Spleen (tissue), 11 donors: ENCODE measurements at regions not wholly inside any gene's neighbourhood (a gene's known extent, or its start where the extent isn't known, plus 50 kb on each side); places are given as distances from the start of the nearest gene placed in this dataset.

ENCODE experiments used
- DNase-seq: peaks from one replicate; pipeline ENCODE4 v3.0.0-alpha.2; 2020
- H3K27ac ChIP-seq, 8 donors: fragments of 200-600 bp; sonication (generic) in 7 of 8; 1 replicate in 4 of 8; 2 replicates in 4 of 8; pipeline versions ENCODE4 v1.5.0 to v1.8.0; 2016 to 2021; ENCODE audit warnings: inconsistent platforms in 4 of 8, mild to moderate bottlenecking in 4 of 8, moderate library complexity in 1 of 8
- H3K27me3 ChIP-seq, 7 donors: fragments of 200-600 bp; sonication (generic) in 6 of 7; replicated peaks in 1 of 7; 1 replicate in 4 of 7; 2 replicates in 3 of 7; pipeline versions ENCODE4 v1.5.0 to v1.8.0; 2016 to 2021; ENCODE audit warnings: inconsistent platforms in 3 of 7, mild to moderate bottlenecking in 1 of 7
- H3K36me3 ChIP-seq, 6 donors: fragments of 200-600 bp; sonication (generic) in 5 of 6; 1 replicate in 4 of 6; 2 replicates in 2 of 6; pipeline versions ENCODE4 v1.5.0 to v1.8.0; 2016 to 2021; ENCODE audit warnings: inconsistent platforms in 2 of 6
- H3K4me1 ChIP-seq, 6 donors: fragments of 200-600 bp; sonication (generic) in 5 of 6; 1 replicate in 3 of 6; 2 replicates in 3 of 6; pipeline versions ENCODE4 v1.5.0 to v1.8.0; 2016 to 2021; ENCODE audit warnings: inconsistent platforms in 3 of 6
- H3K4me3 ChIP-seq, 8 donors: fragments of 200-600 bp; sonication (generic) in 7 of 8; 1 replicate in 4 of 8; 2 replicates in 4 of 8; pipeline versions ENCODE4 v1.5.0 to v1.8.0; 2016 to 2021; ENCODE audit warnings: inconsistent platforms in 4 of 8, mild to moderate bottlenecking in 4 of 8, moderate library complexity in 2 of 8
- H3K9me3 ChIP-seq, 8 donors: fragments of 200-600 bp; sonication (generic) in 7 of 8; 1 replicate in 4 of 8; 2 replicates in 4 of 8; pipeline versions ENCODE4 v1.5.0 to v1.8.0; 2016 to 2021; ENCODE audit warnings: inconsistent platforms in 4 of 8
- CTCF ChIP-seq, 11 experiments: fragments of 200-600 bp in 7 of 11; fragments of 450-650 bp in 4 of 11; sonication (generic) in 4 of 11; IDR thresholded peaks in 8 of 11; conservative IDR thresholded peaks in 3 of 11; 1 replicate in 7 of 11; 2 replicates in 4 of 11; pipeline versions ENCODE4 v1.4.0 to v1.8.0; 2016 to 2021; ENCODE audit warnings: antibody characterized with exemption in 11 of 11, inconsistent platforms in 4 of 11, mild to moderate bottlenecking in 1 of 11
- POLR2A ChIP-seq, 3 donors: fragments of 450-650 bp; IDR thresholded peaks; one replicate each; pipeline ENCODE4 v1.5.1; 2017; ENCODE audit warnings: antibody characterized with exemption in 3 of 3, mild to moderate bottlenecking in 1 of 3
- POLR2AphosphoS5 ChIP-seq, 3 donors: sonication (generic); formaldehyde crosslinking; IDR thresholded peaks; one replicate each; pipeline ENCODE4 v1.5.1; 2017; ENCODE audit warnings: antibody characterized with exemption in 3 of 3
- WGBS, 5 donors: extraction: QIAGEN DNeasy Blood & Tissue Kit in 3 of 5; methylation state at CpG; one replicate each; pipeline versions ENCODE4 v1.1.5 to v1.1.7; 2013 to 2018; 5-methylcytosine and 5-hydroxymethylcytosine counted together
- intact Hi-C: fragments of 100-400 bp; cut with DNase I; formaldehyde crosslinking; loops from one replicate; pipeline ENCODE4 v1.15.0; 2023; ENCODE audit warnings: low total_unique reads
- donor health status: healthy with polysubstance abuse.
- donor health status: DM: no; HTN: no; CAD: no; lungs with moderate emphysema.
- donor health status: DM: no; HTN: no; CAD: no.
- donor health status: Bipolar disorder and iron deficiency.
- donor health status: healthy.
- donor health status: DM: no; HTN: no; CAD: no.
- donor health status: DM: yes; HTN: yes; CAD: no.

- no peak for TF ChIP-seq POLR2A (IDR thresholded peaks at IDR 0.05)
- no peak for TF ChIP-seq POLR2AphosphoS5 (IDR thresholded peaks at IDR 0.05)
- no peak for TF ChIP-seq CTCF (IDR thresholded peaks at IDR 0.05 in 8 of 11, conservative IDR thresholded peaks at IDR 0.05 in 3 of 11)
- no peak overlapping the region for H3K27ac ChIP-seq
- intact Hi-C loops = no loop called here
- DNase-seq = no peak
- 69 to 94% (median 75%) methylated on average over 6 of the region's 6 CpGs for WGBS, 5 donors
- no peaks in the 10 kb centered on the region for H3K36me3 ChIP-seq
- no peaks in the 10 kb centered on the region for H3K27me3 ChIP-seq
- no peak overlapping the region for H3K4me3 ChIP-seq
- peaks cover 0 to under 1% (median 0%) of the 10 kb centered on the region in 8 donors for H3K9me3 ChIP-seq
- no peaks in the 10 kb centered on the region for H3K4me1 ChIP-seq
Measured at GRCh38 chr4:170979736-170980135, 833.5 kb upstream of the GALNTL6 start.

GRCh38 chr4:170978990-170979389 is 834.2 kb upstream of the GALNTL6 start:
- no peak overlapping the region for H3K27ac ChIP-seq
- TF ChIP-seq POLR2AphosphoS5 (IDR thresholded peaks at IDR 0.05) (no peak), POLR2A (IDR thresholded peaks at IDR 0.05) (no peak), CTCF (IDR thresholded peaks at IDR 0.05 in 8 of 11, conservative IDR thresholded peaks at IDR 0.05 in 3 of 11) (no peak)
- H3K9me3 ChIP-seq = peaks cover 0 to 6% (median 0%) of the 10 kb centered on the region in 8 donors
- H3K4me3 ChIP-seq = no peak overlapping the region
- WGBS, 5 donors = 81 to 97% (median 91%) methylated on average over 6 of the region's 6 CpGs
- intact Hi-C loops = no loop called here
- no peaks in the 10 kb centered on the region for H3K36me3 ChIP-seq
- H3K4me1 ChIP-seq = no peaks in the 10 kb centered on the region
- no peak for DNase-seq
- no peaks in the 10 kb centered on the region for H3K27me3 ChIP-seq

GRCh38 chr4:170949084-170949483 is 859.3 kb upstream of the AADAT start:
- no peaks in the 10 kb centered on the region for H3K36me3 ChIP-seq
- no peaks in the 10 kb centered on the region for H3K27me3 ChIP-seq
- H3K4me1 ChIP-seq = no peaks in the 10 kb centered on the region
- no peak for TF ChIP-seq POLR2AphosphoS5 (IDR thresholded peaks at IDR 0.05)
- no peak for TF ChIP-seq CTCF (IDR thresholded peaks at IDR 0.05 in 8 of 11, conservative IDR thresholded peaks at IDR 0.05 in 3 of 11)
- TF ChIP-seq POLR2A (IDR thresholded peaks at IDR 0.05) = no peak
- no peaks in the 10 kb centered on the region for H3K9me3 ChIP-seq
- no peak overlapping the region for H3K4me3 ChIP-seq
- intact Hi-C loops = no loop called here
- WGBS, 5 donors = 72 to 85% (median 79%) methylated on average over 3 of the region's 3 CpGs
- no peak for DNase-seq
- no peak overlapping the region for H3K27ac ChIP-seq

GRCh38 chr4:170940043-170940724 is 850.4 kb upstream of the AADAT start:
- peak; percentile 32 for DNase-seq
- Histone ChIP-seq H3K27me3 (no peaks in the 10 kb centered on the region), H3K4me1 (no peaks in the 10 kb centered on the region), H3K27ac (no peak overlapping the region), H3K9me3 (peaks cover 0 to 37% (median 11%) of the 10 kb centered on the region in 8 donors), H3K4me3 (no peak overlapping the region), H3K36me3 (no peaks in the 10 kb centered on the region)
- TF ChIP-seq CTCF (IDR thresholded peaks at IDR 0.05 in 8 of 11, conservative IDR thresholded peaks at IDR 0.05 in 3 of 11) (no peak), POLR2A (IDR thresholded peaks at IDR 0.05) (no peak), POLR2AphosphoS5 (IDR thresholded peaks at IDR 0.05) (no peak)
- 65 to 93% (median 79%) methylated on average over 6 to 7 of the region's 7 CpGs for WGBS, 5 donors
- intact Hi-C loops = no loop called here
